DMS153 (cell line): ENCODE measurements at regions not wholly inside any gene's neighbourhood (a gene's known extent, or its start where the extent isn't known, plus 50 kb on each side); places are given as distances from the start of the nearest gene placed in this dataset.

Experiments used
- DNase-seq: peaks from one replicate; lab custom pipeline; 2025; lab: John Stamatoyannopoulos, UW

DNA sequence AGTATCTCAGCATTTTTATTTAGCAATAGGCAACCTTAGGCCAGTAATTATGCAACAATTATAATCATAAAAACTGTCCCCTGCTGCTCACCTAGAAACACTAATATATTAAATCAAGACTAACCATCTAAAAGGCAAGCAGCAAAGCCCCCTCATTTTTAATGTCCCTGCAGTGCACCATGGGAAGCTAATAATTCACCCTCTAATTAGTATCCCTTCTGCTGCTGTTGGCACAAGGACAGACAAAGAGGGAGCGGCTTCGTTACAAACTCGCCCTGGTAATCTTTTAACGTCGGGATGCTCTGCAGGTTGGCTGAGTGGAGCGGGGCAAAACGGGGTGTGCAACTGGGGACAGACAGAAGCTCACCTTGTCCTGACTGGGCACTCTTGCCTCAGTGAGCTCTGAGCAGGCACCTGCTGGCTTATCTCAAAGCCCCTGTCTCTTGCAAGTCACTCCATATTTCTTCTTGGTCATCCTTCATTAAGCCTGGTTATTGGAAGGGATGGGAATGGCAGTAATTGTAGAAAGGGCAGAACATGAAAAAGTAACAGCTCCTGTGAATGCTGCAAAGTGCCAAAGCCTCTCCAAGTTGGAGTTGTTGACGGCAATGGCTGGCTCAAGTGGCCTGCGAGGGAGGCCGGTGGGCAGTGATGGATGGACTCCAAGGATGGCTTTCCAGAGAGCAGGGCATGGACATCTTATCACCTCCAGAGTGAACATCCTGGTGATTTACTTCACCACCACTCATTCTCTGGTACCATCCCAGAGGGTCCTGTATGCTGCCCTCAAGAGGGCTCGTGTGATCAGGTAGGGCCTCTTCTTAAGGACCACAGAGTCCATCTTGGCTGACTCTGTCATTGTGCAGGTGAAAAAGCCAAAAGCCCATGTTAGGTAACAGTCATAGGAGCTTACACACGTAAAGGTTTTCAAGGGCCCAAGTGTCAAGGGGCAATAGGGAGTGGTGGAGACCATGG is 219.6 kb upstream of the N4BP1 start:
- DNase-seq: no peak

- DNase-seq: no peak
These were observed 214.3 kb upstream of the N4BP1 start for GRCh38 chr16:48824271-48824670.

GRCh38 chr16:48822431-48822830 is 212.5 kb upstream of the N4BP1 start:
- DNase-seq: no peak

GRCh38 chr16:48820379-48820778 is 210.4 kb upstream of the N4BP1 start:
- no peak for DNase-seq

GRCh38 chr16:48818257-48818656 is 208.3 kb upstream of the N4BP1 start:
- DNase-seq: no peak

GRCh38 chr16:48817032-48817431 is 207.1 kb upstream of the N4BP1 start:
- no peak for DNase-seq

DNA sequence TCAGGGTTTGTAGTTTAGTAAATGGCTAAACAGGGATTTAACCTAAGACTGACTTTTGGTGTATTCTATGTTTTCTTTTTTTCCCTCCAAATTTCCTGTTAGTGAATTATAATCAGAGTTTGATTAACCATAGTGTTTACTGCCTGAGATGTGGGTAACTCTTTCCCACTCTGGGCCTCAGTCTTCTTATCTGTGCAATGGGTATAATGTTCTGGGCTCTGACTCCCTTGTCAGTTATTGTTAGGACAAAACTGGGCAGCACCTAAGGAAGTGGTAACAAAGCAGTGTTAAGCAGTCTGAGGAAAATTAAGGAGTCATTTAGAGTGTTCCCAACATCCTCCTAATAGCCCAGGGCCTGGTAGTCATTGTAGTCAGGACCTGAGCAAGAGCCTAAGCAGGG is 206.4 kb upstream of the N4BP1 start:
- DNase-seq: no peak

GRCh38 chr16:48814994-48815393 is 205.0 kb upstream of the N4BP1 start:
- no peak for DNase-seq

- no peak for DNase-seq
These were observed 203.5 kb upstream of the N4BP1 start for GRCh38 chr16:48813485-48813884.

GRCh38 chr16:48812856-48813255 is 202.9 kb upstream of the N4BP1 start:
- DNase-seq: no peak

GRCh38 chr16:48811478-48811877 is 201.5 kb upstream of the N4BP1 start:
- DNase-seq: no peak

DNA sequence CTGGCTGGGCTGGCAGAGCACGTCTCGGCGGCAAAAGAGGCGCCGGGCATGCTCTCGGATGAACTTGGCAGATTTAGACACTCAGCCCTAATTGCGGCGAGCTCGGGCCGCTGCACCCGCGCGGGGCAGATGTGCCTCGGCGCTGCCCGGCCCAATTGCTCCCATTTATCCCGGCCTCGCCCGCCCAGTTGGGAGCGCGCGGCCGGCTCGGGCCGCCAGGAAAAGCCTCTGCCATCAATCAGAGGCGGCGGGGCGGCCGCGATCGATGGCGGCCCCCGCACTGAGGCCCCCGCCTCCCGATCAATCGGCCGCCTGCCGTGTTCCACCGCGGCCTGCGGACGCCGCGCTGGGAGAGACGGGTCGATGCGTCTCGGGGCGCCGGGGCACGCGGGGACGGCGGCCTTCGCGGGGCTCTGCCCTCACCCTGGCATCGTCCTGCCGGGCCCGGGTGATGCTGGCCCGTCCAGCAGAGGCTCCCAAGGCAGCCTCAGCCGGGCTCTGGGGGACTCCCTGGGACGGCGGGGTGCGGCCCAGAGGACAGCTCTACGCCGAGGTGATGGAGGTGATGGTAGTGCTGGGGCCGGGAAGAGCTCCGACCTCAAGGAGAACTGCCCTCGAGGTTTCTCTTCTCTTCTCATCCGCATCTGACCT is 200.9 kb upstream of the N4BP1 start:
- no peak for DNase-seq

- no peak for DNase-seq
These were observed 200.4 kb upstream of the N4BP1 start for GRCh38 chr16:48810436-48810802.

GRCh38 chr16:48790151-48790550 is 180.2 kb upstream of the N4BP1 start:
- DNase-seq: no peak

GRCh38 chr16:48788475-48788874 is 178.5 kb upstream of the N4BP1 start:
- no peak for DNase-seq

- no peak for DNase-seq
These were observed 135.6 kb upstream of the N4BP1 start for GRCh38 chr16:48745541-48745940.

DNA sequence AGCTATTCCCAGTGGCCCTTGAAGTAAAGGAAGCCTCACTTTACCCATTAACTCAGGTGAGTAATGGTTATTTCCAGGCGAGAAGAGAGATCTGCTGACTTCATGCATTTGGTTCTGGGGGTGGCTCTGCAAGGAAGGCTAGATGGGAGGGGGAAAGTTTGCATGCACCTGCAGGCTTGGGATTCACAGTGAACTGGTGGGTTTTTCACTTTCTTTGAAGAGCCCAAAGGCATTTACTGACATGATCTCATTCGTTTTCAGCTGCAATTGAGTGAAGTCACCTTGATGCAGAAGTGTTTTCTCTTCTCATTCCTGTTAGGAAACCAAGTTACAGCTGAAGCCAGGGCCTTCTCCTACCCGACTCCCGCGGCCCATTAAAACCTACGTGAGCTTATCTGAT is 131.0 kb upstream of the N4BP1 start:
- DNase-seq: no peak

DNA sequence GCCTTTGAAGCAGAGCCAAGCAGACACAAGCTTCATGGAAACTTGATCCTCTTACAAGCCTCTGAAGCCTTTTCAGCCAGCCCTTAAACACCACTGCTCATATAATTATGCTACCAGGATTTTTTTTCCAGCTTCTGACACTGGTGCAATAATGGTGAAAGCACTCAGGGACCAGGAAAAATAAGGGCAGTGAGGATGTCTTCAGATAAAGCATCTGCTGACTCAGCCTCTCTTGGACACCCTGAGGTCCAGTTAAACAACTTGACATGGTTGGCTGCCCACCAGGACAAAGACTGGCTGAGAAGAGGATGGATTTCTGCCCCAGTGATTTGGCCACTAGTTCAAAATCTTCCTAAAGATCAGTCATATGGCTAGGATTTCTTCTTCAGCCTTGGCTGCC is 124.2 kb upstream of the N4BP1 start:
- no peak for DNase-seq

DNA sequence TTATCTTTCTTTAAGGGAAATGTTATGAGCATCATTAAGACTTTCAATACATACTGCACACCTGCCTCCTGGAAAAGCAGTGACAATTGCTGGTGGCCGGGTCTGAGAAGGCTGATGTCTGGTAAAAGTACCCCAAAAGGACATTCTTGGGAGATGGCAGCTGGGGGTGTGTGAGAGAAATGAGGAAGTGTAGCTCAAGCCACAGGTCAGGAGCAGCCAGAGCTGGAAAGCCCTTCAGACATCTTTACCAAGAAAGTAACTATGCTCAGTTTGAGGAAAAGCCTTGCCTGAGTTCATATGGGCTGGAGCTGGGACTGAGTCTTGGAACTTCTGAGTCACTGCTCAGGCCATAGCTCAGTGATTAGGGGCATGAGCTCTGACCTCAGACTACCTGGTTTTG is 94.7 kb upstream of the N4BP1 start:
- no peak for DNase-seq

DNA sequence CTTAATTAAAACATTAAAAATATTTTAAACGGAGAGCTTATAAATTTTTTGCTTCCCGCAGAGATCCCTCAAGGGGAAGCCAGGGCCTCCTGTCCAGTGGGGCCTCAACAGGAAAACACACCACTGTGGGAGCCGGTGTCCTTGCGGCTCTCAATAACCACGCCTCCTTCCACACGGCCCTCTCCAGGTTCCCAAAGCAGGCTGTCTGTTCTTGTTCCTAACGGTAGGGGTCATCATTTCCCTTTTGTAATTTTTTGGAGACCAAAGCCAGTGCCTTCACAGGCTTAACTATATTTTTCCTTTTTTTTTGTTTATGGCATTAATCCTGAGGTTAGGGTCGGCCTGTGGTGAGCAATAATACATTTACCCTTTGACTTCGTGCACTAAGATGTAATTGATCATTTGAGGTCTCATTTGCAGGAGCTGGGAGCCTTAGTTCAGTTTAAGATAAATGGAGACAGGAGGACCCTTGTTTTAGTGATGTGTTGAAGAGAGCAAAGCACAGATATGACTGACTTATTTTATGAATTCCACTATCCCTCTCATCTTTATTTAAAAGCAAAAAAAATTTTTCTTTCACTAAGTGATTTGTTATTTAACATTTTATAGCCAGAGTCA is 77.5 kb upstream of the N4BP1 start:
- DNase-seq: peak; percentile 21

DNA sequence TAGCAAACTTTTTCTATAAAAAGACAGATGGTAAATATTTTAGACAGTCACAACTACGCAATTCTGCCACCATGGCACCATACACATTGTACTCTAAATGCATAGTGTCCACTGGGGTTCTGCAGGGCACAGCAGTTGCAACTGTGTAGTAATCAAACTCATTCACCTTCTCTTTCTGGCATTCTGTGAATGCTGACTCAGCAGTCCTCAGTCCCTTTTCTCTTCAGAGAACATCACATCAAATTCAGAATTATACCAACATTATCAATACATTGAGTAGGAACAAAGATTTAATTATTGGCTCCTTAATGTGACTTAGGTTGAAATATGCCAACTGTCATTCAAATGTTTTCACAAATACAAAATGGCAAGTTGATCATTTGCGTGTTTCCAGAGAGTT is 74.2 kb upstream of the N4BP1 start:
- DNase-seq: no peak

GRCh38 chr16:48682971-48683370 is 73.0 kb upstream of the N4BP1 start:
- DNase-seq: no peak

DNA sequence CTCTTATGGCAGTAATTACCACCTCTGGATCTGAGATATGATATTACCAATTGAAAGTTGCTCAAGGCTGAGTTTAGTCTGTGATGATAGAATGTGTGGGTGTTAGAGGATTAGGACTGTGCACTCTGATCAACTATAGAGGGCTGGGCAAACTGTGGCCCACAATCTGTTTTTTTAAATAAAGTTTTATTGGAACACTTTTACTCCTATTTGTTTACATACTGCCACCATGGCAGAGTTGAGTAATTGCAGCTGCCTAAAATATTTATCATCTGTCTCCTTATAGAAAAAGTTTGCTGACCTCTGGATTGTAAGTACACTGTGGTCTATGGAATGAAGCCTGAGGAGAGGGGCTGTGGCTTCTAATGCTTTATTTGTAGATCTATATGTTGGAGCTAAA is 71.5 kb upstream of the N4BP1 start:
- no peak for DNase-seq
